ENCODE measurements at regions not wholly inside any gene's neighbourhood (a gene's known extent, or its start where the extent isn't known, plus 50 kb on each side); places are given as distances from the start of the nearest gene placed in this dataset.

DNA sequence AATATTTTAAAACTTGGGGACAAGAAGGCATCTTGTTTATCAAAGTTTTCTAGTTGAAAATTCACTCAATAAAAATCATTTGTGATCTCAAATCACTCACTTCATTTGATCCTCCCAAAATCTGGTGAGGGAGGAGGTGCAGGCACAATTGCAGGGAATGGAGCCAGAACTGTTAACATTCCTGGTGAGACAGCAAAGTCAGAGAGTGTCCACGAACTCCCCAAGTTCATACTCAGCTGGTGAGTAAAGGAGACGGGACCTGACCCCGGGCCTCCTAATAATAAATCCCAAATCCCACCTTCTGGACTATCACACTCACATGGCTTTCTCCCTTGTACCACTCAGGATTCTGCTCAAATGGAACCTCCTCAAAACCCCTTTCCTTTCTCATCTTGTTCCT, 252.3 kb upstream of the LRTM1 start:
- no peak for TF ChIP-seq POLR2A (IDR thresholded peaks at IDR 0.05; ENCODE audit: low read depth, low read length)
- no peak for DNase-seq (ENCODE audit: insufficient read length, low spot score)

DNA sequence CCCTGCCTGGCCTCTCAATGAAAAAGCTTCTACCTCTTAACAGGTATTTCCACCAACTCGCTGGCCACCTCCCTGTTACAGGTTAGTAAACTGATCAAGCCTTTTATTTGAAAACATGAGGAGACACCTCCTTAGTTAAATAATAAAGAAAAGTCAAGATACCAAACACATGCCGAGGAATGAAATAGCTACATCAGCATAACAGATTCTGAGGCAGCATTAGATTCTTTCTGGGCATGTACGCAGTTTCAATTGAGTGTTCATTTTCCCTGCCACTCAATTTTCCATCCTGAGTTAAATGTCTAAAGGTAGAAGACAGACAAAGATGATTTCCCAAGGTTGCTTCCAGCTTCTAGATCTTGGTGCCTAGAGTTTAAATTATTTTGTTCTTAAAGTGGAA, 250.5 kb upstream of the LRTM1 start:
- DNase-seq (ENCODE audit: insufficient read length, low spot score): no peak
- no peak for TF ChIP-seq POLR2A (IDR thresholded peaks at IDR 0.05; ENCODE audit: low read depth, low read length)
- no peak for FAIRE-seq

More for the DNA sequence above, 252.3 kb upstream of the LRTM1 start:
- no peak for FAIRE-seq

DNA sequence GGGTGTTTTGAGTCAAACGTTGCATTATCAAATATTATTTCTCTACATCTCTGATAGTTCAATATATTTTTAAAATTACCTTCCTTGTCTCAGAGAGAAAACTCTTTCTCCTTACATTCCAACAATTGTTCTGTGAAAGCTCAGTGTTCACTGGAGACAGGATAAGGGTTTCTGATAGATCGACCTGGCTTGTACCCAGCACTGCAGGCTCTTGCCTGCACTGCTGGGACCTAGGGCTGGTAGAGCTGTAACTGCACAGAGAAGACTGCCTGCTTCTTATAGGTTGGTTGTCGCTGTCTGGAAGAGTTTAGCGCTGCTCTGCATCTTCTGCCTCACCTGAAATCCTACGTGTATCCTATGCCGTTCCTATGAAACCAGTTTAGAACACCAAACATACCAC, 249.9 kb upstream of the LRTM1 start:
- DNase-seq (ENCODE audit: insufficient read length, low spot score) (no peak), FAIRE-seq (no peak)
- TF ChIP-seq POLR2A (IDR thresholded peaks at IDR 0.05; ENCODE audit: low read depth, low read length): no peak

DNA sequence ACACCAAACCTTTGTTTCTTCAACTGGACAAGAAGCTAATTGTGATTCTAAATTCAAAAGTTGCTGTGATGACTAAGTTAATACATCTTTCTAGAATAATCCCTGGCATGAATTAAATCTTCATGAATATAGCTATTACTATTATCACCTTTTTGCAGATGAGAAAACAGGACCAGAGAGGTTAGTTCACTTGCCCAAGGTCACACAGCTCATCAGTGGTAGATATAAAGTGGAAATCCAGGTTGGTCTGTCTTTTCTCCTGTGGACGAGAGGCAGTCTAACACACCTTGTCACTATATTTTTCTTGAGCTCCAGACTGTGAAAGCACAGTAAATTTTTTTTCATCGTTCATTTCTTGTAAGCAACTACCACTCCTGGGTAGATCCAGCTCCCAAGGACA, 247.6 kb upstream of the LRTM1 start:
- DNase-seq (ENCODE audit: insufficient read length, low spot score) (no peak), FAIRE-seq (no peak)
- no peak for TF ChIP-seq POLR2A (IDR thresholded peaks at IDR 0.05; ENCODE audit: low read depth, low read length)

DNA sequence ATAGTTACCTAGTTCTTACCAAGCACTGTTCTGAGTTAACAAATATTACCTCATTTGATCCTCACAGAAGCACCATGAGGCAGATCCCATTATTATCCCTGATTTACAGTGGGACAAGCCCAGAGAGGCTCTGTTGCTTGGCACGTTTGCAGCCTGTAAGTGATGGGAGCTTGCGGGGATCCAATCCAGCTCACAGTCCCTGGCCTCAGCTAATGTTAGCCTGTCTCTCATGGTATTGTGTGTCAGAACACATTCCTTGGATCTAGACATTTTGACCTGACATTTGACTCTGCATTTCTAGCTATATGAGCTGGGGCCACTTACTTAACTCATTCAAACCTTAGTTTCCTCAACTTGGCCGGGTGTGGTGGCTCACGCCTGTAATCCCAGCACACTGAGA, 246.9 kb upstream of the LRTM1 start:
- FAIRE-seq (no peak), DNase-seq (ENCODE audit: insufficient read length, low spot score) (no peak)
- TF ChIP-seq POLR2A (IDR thresholded peaks at IDR 0.05; ENCODE audit: low read depth, low read length): no peak

DNA sequence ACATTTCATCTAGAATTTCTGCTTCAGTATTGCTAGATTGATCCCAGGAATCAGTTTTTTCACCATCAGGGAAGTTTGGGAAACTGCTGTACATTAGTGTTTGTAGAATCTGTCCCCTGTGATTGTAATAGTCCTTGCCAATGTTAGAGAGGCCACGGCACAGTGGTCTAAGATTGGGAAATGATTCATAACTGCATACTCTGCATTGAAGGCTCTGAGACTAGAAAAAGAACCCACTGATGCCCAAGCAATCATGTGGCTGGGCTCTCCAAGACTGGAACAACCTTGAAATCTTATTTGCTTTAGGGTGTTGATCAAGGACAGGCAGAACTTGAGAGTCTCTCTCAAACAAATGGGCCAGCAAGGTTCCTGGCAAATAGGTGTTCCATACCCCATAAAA, 245.6 kb upstream of the LRTM1 start:
- no peak for FAIRE-seq
- TF ChIP-seq POLR2A (IDR thresholded peaks at IDR 0.05; ENCODE audit: low read depth, low read length): no peak
- no peak for DNase-seq (ENCODE audit: insufficient read length, low spot score)

DNA sequence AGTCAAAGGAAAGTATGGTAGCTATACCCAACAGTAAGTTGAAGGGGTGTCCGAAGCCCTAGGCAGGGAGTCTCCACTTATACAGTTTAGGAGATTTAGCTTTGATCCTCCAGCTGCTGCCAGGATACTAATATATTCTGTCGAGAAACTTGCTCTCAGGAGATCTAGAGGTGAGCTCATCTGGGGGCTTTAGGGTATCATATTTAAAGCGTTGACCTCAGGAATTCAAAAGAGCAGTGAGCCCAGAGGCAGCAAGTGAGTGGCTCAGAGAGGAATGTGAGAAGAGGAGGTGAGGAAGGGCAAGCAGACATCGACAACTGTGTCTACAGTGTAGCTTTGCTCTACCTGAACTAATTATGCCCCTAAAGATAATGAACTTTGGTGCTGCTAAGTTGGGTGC, 245.1 kb upstream of the LRTM1 start:
- DNase-seq (ENCODE audit: insufficient read length, low spot score) (no peak), FAIRE-seq (no peak)
- TF ChIP-seq POLR2A (IDR thresholded peaks at IDR 0.05; ENCODE audit: low read depth, low read length): no peak

DNA sequence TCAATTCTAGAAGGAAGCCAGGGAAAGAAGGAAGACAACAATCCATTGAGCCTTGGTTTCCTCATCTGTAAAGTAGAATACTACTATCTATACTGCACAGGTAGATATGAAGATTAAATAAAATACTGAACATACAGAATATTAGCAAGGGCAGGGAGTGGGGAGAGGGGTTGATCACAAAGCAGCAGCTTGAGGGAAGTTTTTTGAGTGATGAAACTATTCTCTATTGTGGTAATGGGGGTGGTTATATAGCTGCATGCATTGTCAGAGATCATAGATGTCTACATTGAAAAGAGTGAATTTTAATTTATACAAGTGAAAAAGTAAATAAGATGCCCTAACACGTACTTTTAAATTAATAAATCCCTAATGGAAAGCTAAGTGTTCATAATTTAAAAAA, 242.6 kb upstream of the LRTM1 start:
- FAIRE-seq (no peak), DNase-seq (ENCODE audit: insufficient read length, low spot score) (no peak)
- TF ChIP-seq POLR2A (IDR thresholded peaks at IDR 0.05; ENCODE audit: low read depth, low read length): no peak

DNA sequence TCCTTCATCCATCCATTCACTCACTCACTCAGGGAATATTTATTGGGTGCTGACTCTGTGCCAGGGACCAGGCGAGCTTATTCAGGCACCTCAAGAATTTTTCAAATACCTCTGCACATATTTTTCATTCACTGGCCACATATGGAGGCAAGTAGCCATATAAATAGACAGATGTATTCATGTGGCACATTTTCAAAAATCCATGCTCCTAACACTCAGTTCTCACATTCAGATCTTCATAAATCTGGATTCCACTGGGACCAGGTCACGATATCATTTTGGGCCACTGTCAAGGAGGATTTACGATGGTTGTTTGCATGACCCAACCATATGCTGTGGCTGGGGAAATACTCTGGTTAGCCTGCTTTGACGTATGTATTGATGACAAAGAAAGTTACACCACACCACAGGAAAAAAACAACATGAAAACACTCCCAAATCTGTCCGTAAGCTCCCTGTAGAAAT, 241.8 kb upstream of the LRTM1 start:
- DNase-seq (ENCODE audit: insufficient read length, low spot score) (peak; percentile 19), FAIRE-seq (peak; percentile 64)
- TF ChIP-seq POLR2A (IDR thresholded peaks at IDR 0.05; ENCODE audit: low read depth, low read length): no peak

DNA sequence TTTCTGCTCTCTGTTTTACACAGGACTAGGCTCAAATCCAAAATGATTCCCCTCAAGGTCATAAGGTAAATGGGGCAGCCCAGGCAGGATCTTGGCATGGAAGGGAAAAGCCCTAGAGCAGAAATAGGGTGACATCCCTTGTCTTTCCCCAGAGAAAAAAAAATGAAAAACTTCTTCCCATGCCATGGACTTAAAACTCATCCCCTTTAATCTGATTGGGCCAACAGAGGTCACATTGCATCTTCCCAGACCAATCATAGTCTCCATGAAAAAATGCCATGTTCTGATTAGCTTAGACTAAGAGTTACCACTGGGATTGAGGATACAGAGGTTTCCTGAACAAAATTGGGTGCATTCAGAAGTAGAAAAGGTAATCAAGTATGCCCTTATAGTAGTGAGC, 241.3 kb upstream of the LRTM1 start:
- FAIRE-seq (no peak), DNase-seq (ENCODE audit: insufficient read length, low spot score) (peak; percentile 23)
- TF ChIP-seq POLR2A (IDR thresholded peaks at IDR 0.05; ENCODE audit: low read depth, low read length): no peak

DNA sequence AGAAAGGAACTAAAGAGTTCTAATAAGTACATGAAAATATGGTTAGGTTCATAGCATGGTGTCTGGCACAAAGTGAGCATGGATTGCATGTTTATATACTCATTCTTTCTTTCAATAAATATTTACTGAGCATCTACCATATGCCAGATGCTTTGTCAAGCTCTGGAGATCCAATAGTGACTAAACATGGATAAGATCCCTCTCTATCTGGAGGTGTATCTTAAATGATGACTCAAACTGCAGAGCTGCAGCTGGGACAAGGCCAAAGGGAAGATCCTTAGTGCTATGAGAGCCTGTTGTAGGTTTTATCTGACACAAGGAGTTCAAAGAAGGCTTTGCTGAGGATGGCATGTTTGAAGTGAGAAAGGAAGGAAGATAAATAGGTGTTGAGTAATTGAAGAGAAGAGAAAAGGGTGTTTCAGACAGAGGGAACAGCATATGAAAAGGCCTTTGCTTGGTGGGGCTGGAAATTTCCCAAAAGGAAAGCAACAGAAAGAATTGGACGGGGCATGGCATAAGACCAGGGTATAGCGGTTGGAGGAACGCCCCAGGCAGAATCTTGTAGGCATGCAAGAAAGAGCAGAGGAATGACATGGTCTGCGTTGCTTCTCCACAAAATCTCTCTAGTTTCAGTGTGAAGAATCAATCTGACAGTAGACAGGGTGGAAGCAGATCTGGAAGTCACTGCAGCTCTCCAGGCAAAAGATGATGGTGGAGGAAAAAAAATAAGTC, 239.9 kb upstream of the LRTM1 start:
- no peak for TF ChIP-seq POLR2A (IDR thresholded peaks at IDR 0.05; ENCODE audit: low read depth, low read length)
- DNase-seq (ENCODE audit: insufficient read length, low spot score) (no peak), FAIRE-seq (no peak)

DNA sequence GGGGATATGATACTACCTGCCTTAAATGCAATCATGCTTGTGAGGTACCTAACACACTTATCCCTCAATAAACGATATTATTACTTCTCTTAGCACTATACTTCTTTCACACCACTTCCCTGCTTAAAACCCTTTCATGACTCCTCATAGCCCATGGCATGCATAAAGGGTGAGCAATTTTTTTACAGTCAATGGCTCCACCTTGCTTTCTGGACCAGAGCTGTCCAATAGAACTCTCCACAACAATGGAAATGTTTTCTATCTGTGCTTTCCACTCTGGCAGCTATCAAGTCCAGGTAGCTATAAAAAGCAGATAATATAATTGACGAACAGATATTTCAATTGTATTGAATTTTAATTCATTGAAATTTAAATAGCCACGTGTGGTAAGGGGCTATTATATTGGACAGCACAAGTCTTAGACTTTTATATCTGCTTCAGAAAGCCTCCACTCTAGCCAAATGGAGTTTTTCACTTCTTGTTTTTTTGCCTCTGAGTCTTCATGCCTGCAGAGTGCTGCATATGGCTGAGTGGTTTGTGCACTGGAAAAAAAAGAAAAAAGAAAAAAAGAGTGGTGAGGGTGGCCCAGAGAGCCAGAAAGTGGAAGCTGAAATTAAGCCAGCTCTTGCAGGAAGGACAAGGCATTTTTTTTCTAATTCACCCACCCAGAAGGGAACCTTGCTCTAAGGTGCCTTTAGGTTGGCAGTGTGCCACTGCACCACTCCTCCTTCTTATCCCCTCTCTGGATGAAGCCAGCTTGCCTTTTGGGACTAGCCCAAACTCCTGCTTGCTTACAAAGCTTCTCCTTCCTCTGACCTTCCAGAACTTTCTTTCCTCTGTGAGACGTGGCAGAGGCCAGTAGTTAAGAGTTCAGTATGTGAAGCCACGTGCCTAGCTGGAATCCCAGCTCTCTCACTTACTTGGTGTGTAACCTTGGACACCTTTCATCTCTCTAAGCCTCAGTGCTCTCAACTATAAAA, 239.0 kb upstream of the LRTM1 start:
- TF ChIP-seq POLR2A (IDR thresholded peaks at IDR 0.05; ENCODE audit: low read depth, low read length): no peak
- FAIRE-seq: no peak

DNA sequence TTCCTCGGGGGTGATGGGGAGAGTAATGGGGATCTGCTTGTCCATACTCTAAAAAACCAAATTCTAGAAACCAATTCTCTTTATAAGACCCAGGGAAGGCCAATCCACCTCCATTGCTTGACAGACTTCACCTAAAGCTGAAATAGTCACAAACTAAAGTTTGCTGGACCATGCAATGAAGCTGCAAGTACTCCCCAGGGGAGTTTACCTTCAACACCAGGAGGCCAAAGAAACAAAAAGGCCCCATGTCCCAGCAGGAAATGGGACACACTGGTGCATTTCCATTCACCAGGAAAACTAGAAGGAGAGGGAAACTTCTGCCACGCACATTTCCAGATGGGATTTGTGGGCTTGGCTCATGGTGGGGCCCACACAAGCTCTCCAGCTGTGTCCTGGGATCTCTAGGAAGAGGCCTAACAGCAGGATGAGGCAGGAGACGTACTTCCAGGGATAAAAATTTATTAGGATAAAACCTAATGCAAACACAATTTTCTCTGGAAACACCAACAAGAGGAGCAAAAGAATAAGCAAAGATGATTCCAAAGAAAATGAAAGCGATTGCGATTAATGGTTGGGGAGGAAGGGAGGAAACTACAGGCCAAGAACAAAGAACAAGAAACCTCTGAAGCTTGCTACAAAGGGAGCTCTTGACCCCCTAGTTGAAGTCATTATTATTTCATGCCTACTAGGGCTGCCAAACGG, 238.0 kb upstream of the LRTM1 start:
- no peak for TF ChIP-seq POLR2A (IDR thresholded peaks at IDR 0.05; ENCODE audit: low read depth, low read length)

More for the DNA sequence above, 239.0 kb upstream of the LRTM1 start:
- DNase-seq (ENCODE audit: insufficient read length, low spot score): no peak

DNA sequence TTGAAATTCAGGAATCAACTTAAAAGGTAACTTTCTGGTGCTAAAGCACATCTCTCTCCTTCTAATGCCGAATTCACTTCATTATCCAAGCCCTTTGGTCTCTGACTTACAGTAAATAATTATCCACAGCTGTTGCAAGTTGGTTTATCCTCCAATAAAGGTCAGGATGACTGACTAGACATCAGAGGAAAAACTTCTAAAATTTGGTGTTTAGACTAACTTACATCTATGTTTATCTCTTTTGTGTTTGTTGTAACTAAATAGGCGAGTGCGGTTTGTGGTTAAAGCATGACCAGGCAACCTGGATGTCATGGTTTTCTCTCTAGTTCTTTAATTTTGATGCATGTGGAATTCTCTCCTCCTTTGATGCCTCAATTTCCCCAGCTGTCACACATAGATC, 237.4 kb upstream of the LRTM1 start:
- DNase-seq (ENCODE audit: insufficient read length, low spot score) (no peak), FAIRE-seq (no peak)
- TF ChIP-seq POLR2A (IDR thresholded peaks at IDR 0.05; ENCODE audit: low read depth, low read length): no peak

More for the DNA sequence above, 238.0 kb upstream of the LRTM1 start:
- no peak for DNase-seq (ENCODE audit: insufficient read length, low spot score)
- FAIRE-seq: no peak
